Stimulated activated naive B cell treated with anti-CD40 and anti-IgM and Interleukin-4, amounts not matched to agents 10 μg/mL and 1 μg/mL and 100 μg/mL, for 72 hours (primary cell): ENCODE measurements at regions not wholly inside any gene's neighbourhood (a gene's known extent, or its start where the extent isn't known, plus 50 kb on each side); places are given as distances from the start of the nearest gene placed in this dataset.
"Not testable (repeated sequence)": the region's sequence is repeated elsewhere in the genome, so short reads cannot be mapped to it uniquely, and the experiment has no call there.

Experiments used
- ATAC-seq, 2 donors: fragments of 150-1000 bp; cut with Tn5 transposase; replicated peaks; 2 replicates each; pipeline ENCODE4 v1.10.0; 2021; ENCODE audit warnings: moderate library complexity in 1 of 2
- DNase-seq: peaks from one replicate; pipeline ENCODE4 v3.0.0; 2021
- H3K27ac Mint-ChIP-seq: one replicate; pipeline ENCODE4 v1.8.0; 2022; ENCODE audit warnings: mild to moderate bottlenecking, mixed read lengths
- H3K27me3 Mint-ChIP-seq, 2 donors: one replicate each; pipeline ENCODE4 v1.8.0; 2022; ENCODE audit warnings: mixed read lengths in 2 of 2
- H3K36me3 Mint-ChIP-seq, 2 donors: one replicate each; pipeline ENCODE4 v1.8.0; 2022; ENCODE audit warnings: mixed read lengths in 2 of 2, mild to moderate bottlenecking in 1 of 2
- H3K4me1 Mint-ChIP-seq, 2 donors: one replicate each; pipeline ENCODE4 v1.8.0; 2022; ENCODE audit warnings: mixed read lengths in 2 of 2, mild to moderate bottlenecking in 1 of 2
- H3K4me3 Mint-ChIP-seq, 2 donors: one replicate each; pipeline ENCODE4 v1.8.0; 2022; ENCODE audit warnings: mild to moderate bottlenecking in 2 of 2, mixed read lengths in 2 of 2, moderate library complexity in 1 of 2
- H3K9me3 Mint-ChIP-seq, 2 donors: one replicate each; pipeline ENCODE4 v1.8.0; 2022; ENCODE audit warnings: mixed read lengths in 2 of 2, mild to moderate bottlenecking in 1 of 2

GRCh38 chr18:76622651-76623050 lies 127.6 kb upstream of the ZNF516 start:
- no peaks in the 10 kb centered on the region for H3K9me3 Mint-ChIP-seq

GRCh38 chr18:76621782-76622495 lies 126.9 kb upstream of the ZNF516 start:
- Mint-ChIP-seq H3K4me1 (peaks cover 6 to 16% of the 10 kb centered on the region in 2 donors), H3K4me3 (no peak overlapping the region), H3K9me3 (no peaks in the 10 kb centered on the region), H3K27ac (no peak overlapping the region), H3K36me3 (no peaks in the 10 kb centered on the region), H3K27me3 (peaks cover 32 to 36% of the 10 kb centered on the region in 2 donors)
- DNase-seq (no peak), ATAC-seq (no peak)

More at GRCh38 chr18:76622651-76623050, 127.6 kb upstream of the ZNF516 start:
- no peaks in the 10 kb centered on the region for H3K36me3 Mint-ChIP-seq
- no peak for ATAC-seq
- no peak overlapping the region for H3K27ac Mint-ChIP-seq
- H3K4me3 Mint-ChIP-seq = no peak overlapping the region
- DNase-seq = no peak
- H3K4me1 Mint-ChIP-seq = peaks cover 6 to 16% of the 10 kb centered on the region in 2 donors
- peaks cover 30 to 32% of the 10 kb centered on the region in 2 donors for H3K27me3 Mint-ChIP-seq

DNA sequence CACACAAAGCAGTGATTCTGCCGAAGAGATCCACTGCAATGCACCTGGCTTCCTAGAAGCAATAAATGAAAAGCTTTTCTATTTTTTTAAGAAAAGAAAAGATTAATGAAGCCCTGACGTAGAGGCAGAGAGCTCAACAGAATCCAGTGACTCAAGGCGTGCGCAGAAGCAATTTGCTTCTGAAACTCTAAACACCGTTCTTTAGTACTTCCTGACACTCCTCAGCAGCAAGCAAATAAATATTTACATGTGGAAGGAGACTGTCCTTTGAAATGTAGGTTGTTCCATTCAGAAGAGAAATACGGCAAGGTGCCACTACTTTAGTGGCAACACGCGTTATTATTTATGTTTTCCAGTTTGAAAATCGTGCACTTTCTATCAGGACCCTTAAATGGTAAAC lies 126.2 kb upstream of the ZNF516 start:
- ATAC-seq (no peak), DNase-seq (no peak)
- H3K36me3 Mint-ChIP-seq = no peaks in the 10 kb centered on the region
- no peak overlapping the region for H3K4me3 Mint-ChIP-seq
- H3K9me3 Mint-ChIP-seq = no peaks in the 10 kb centered on the region
- H3K4me1 Mint-ChIP-seq = peaks cover 6 to 16% of the 10 kb centered on the region in 2 donors
- H3K27ac Mint-ChIP-seq = no peak overlapping the region
- peaks cover 32 to 36% of the 10 kb centered on the region in 2 donors for H3K27me3 Mint-ChIP-seq

DNA sequence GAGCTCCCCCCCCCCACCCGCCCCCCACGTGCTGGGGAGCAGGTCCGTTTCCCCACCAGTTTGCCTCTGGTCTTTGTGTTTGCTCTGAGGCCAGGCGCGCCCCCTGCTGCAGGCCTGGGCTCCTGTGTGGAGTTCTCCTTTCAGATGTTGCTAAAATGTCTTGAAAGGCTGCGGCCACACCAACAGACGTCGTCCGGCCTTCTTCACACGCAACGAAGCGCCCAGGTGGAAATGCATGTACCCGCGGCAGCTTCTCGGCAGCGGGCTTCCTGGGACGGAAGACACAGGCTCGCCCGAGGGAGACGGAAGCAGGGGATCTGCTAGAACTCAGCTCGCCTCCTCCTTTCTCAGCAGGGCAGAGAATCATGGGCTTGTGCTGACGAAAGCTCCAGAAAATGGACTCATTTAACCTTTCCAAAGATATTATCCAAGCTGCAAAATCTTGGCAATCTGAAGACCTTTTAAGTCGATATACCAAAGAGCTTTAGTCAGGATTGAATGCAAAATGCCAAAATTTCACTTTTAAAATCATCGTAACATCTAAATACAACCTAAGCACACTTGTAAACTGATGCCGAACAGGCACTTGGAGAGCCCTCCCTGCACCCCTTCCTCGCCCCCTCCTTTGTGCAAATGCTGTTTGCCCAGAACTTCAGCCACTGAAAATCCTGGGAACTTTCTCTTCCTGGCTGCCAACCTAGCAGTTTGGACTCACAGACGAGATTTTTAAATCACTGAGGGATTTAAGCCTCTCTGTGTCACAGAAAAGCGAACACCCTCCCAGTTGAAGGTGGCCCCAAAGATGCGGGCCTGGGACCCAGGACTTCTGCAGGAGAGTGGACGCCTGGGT lies 125.5 kb upstream of the ZNF516 start:
- peaks cover 6 to 16% of the 10 kb centered on the region in 2 donors for H3K4me1 Mint-ChIP-seq
- H3K27ac Mint-ChIP-seq = peak overlapping the region; percentile 83
- peaks cover 36 to 39% of the 10 kb centered on the region in 2 donors for H3K27me3 Mint-ChIP-seq
- H3K4me3 Mint-ChIP-seq = peak overlapping the region; percentile 61 to 66
- ATAC-seq (peak; percentile 94 to 95), DNase-seq (peak; percentile 60)
- H3K36me3 Mint-ChIP-seq = no peaks in the 10 kb centered on the region
- H3K9me3 Mint-ChIP-seq = no peaks in the 10 kb centered on the region

GRCh38 chr18:76619621-76620315 lies 124.7 kb upstream of the ZNF516 start:
- H3K36me3 Mint-ChIP-seq = no peaks in the 10 kb centered on the region
- peaks cover 6 to 16% of the 10 kb centered on the region in 2 donors for H3K4me1 Mint-ChIP-seq
- H3K4me3 Mint-ChIP-seq = peak overlapping the region; percentile 57 to 61
- ATAC-seq = peak; percentile 58 to 65
- H3K27me3 Mint-ChIP-seq = peaks cover 40 to 46% of the 10 kb centered on the region in 2 donors
- H3K27ac Mint-ChIP-seq = peak overlapping the region; percentile 69
- DNase-seq = no peak
- H3K9me3 Mint-ChIP-seq = no peaks in the 10 kb centered on the region

DNA sequence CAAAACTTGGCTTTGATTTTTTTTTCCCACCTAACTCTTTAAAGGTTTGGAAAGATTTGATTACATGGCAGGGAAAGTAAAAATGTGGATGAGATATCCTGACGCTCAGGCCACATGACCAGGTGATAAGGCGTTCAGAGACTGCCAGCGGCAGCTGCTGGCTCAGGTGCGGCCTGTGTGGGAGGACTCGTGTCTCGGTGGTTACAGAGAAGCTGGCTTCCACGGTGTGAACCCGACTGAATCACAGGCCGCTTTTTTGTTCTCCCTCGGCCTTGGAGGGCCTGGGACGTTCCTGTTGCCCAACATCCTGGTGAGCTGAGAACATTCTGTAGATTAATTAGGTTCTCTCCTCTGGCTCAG lies 124.2 kb upstream of the ZNF516 start:
- no peaks in the 10 kb centered on the region for H3K36me3 Mint-ChIP-seq
- no peak overlapping the region for H3K4me3 Mint-ChIP-seq
- H3K9me3 Mint-ChIP-seq = no peaks in the 10 kb centered on the region
- no peak for DNase-seq
- no peak for ATAC-seq
- H3K27ac Mint-ChIP-seq = peak overlapping the region; percentile 25
- peaks cover 6 to 16% of the 10 kb centered on the region in 2 donors for H3K4me1 Mint-ChIP-seq
- H3K27me3 Mint-ChIP-seq = peaks cover 40 to 46% of the 10 kb centered on the region in 2 donors

DNA sequence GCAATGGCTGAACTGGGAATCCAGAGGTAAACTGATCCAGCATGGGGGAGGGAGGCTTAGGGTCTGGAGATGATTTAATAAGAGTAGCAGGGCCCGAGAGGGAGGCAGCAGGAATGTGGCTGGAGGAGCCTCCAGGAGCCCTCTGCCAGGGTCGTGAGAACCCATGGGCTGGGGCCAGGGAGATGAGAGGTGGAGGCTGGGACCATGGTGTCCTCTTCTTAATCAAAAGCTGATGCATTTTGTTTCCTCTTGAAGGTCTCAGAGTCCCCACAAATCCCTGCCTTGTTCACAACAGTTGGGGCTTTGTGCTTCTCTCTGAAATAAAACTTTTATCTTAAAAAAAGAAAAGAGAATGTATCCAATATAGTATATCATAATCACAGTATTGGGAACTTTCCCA lies 123.7 kb upstream of the ZNF516 start:
- no peaks in the 10 kb centered on the region for H3K9me3 Mint-ChIP-seq
- H3K4me3 Mint-ChIP-seq = no peak overlapping the region
- H3K36me3 Mint-ChIP-seq = no peaks in the 10 kb centered on the region
- peaks cover 6 to 16% of the 10 kb centered on the region in 2 donors for H3K4me1 Mint-ChIP-seq
- H3K27ac Mint-ChIP-seq = no peak overlapping the region
- ATAC-seq (no peak), DNase-seq (no peak)
- H3K27me3 Mint-ChIP-seq = peaks cover 37 to 49% of the 10 kb centered on the region in 2 donors

- H3K9me3 Mint-ChIP-seq = peaks cover under 1 to 2% of the 10 kb centered on the region in 2 donors
- no peak for ATAC-seq
- no peaks in the 10 kb centered on the region for H3K36me3 Mint-ChIP-seq
- no peak overlapping the region for H3K27ac Mint-ChIP-seq
- H3K4me3 Mint-ChIP-seq = no peak overlapping the region
- H3K27me3 Mint-ChIP-seq = peaks cover 37 to 53% of the 10 kb centered on the region in 2 donors
- no peak for DNase-seq
- H3K4me1 Mint-ChIP-seq = peaks cover 6 to 16% of the 10 kb centered on the region in 2 donors
Observed at GRCh38 chr18:76616373-76616772, 121.3 kb upstream of the ZNF516 start.

DNA sequence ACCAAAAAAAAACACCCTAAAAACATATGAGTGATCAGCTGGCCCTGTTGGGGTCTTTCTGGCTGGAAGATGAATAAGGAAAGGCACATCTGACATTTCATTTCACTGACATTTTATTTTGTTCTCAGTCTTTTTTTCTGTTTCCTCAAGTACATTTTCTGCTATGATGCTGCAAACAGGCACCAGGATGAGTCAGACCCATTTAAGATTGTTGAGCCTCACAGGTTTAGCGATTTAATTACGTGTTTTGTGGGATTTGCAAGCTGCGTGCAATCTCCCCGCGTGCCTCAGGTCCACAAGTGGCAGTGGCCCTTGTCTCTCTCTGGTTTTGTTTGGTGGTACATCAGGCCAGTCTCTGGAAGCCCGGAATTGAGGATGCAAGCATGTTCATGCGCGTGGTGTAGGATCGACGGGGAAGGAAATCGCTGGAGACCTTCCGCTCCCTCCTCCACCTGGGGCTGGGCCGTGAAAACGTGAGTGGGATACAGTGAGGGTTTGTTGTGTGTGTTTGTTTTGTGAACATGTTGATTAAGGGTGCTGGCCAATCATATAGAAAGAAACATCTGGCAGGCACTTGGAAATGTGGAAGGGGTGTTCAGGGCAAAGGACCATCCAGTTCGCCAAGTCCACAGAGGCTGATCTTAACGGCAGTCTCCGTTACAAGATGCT lies 120.2 kb upstream of the ZNF516 start:
- no peak for ATAC-seq
- DNase-seq = no peak
- H3K36me3 Mint-ChIP-seq = no peaks in the 10 kb centered on the region
- H3K27ac Mint-ChIP-seq = no peak overlapping the region
- H3K4me1 Mint-ChIP-seq = peaks cover 4 to 6% of the 10 kb centered on the region in 2 donors
- peaks cover 2 to 3% of the 10 kb centered on the region in 2 donors for H3K9me3 Mint-ChIP-seq
- H3K27me3 Mint-ChIP-seq = peaks cover 30 to 44% of the 10 kb centered on the region in 2 donors
- H3K4me3 Mint-ChIP-seq = no peak overlapping the region

DNA sequence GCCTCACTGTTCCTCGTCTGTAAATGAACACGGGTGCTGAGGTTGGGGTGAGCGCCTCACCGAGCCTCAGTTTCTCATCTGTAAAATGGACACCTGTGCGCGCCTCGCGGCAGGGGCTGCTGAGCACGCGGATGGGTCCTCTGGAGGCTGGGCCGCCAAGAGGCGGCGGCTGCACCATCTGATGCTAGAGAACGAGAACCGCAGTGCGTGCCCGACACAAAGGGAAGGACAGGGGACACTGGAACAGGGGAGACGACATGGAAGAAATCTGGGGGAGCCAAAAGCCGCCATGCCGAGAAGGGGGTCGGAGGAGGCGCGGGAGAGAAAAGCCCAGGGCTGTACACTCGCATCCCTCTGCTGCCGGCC lies 118.7 kb upstream of the ZNF516 start:
- peaks cover 2 to 3% of the 10 kb centered on the region in 2 donors for H3K9me3 Mint-ChIP-seq
- no peak for DNase-seq
- peaks cover 21 to 33% of the 10 kb centered on the region in 2 donors for H3K27me3 Mint-ChIP-seq
- H3K27ac Mint-ChIP-seq = no peak overlapping the region
- no peak overlapping the region for H3K4me3 Mint-ChIP-seq
- H3K36me3 Mint-ChIP-seq = no peaks in the 10 kb centered on the region
- no peak for ATAC-seq
- H3K4me1 Mint-ChIP-seq = no peaks in the 10 kb centered on the region

GRCh38 chr18:76613053-76613754 lies 118.2 kb upstream of the ZNF516 start:
- no peak overlapping the region for H3K4me3 Mint-ChIP-seq
- no peak overlapping the region for H3K27ac Mint-ChIP-seq
- H3K27me3 Mint-ChIP-seq = peaks cover 16 to 28% of the 10 kb centered on the region in 2 donors
- DNase-seq = no peak
- H3K4me1 Mint-ChIP-seq = no peaks in the 10 kb centered on the region
- no peak for ATAC-seq
- H3K9me3 Mint-ChIP-seq = peaks cover 2 to 3% of the 10 kb centered on the region in 2 donors
- H3K36me3 Mint-ChIP-seq = no peaks in the 10 kb centered on the region

- H3K4me1 Mint-ChIP-seq, ATAC-seq, H3K27ac Mint-ChIP-seq: not testable (repeated sequence)
Observed at GRCh38 chr18:76611750-76612045, 116.7 kb upstream of the ZNF516 start.

GRCh38 chr18:76610933-76611749 lies 116.1 kb upstream of the ZNF516 start:
- H3K27ac Mint-ChIP-seq = no peak overlapping the region
- ATAC-seq (no peak), DNase-seq (no peak)
- H3K27me3 Mint-ChIP-seq = peaks cover 11 to 17% of the 10 kb centered on the region in 2 donors
- no peaks in the 10 kb centered on the region for H3K4me1 Mint-ChIP-seq
- peaks cover 2 to 3% of the 10 kb centered on the region in 2 donors for H3K9me3 Mint-ChIP-seq
- no peaks in the 10 kb centered on the region for H3K36me3 Mint-ChIP-seq
- H3K4me3 Mint-ChIP-seq = no peak overlapping the region

More at GRCh38 chr18:76611750-76612045, 116.7 kb upstream of the ZNF516 start:
- not testable (repeated sequence) for H3K36me3 Mint-ChIP-seq, H3K9me3 Mint-ChIP-seq, H3K4me3 Mint-ChIP-seq, DNase-seq
- H3K27me3 Mint-ChIP-seq = peaks cover 11 to 17% of the 10 kb centered on the region in 2 donors
